HepG2 (cell line): ENCODE measurements at regions not wholly inside any gene's neighbourhood (a gene's known extent, or its start where the extent isn't known, plus 50 kb on each side); places are given as distances from the start of the nearest gene placed in this dataset.

Experiments
- AGO1 ChIP-seq: fragments of 200-400 bp; formaldehyde crosslinking; IDR thresholded peaks from 2 replicates; pipeline ENCODE4 v1.6.1; 2017; ENCODE audit warnings: mild to moderate bottlenecking, low read depth, low read length, moderate library complexity; ENCODE audit not compliant: poor library complexity, severe bottlenecking
- FOXA1 ChIP-seq, 2 experiments: fragments of 450-650 bp in 1 of 2; sonication (generic) in 1 of 2; formaldehyde crosslinking in 1 of 2; IDR thresholded peaks; 2 replicates each; pipeline versions ENCODE4 v1.4.0 to v1.6.1; 2016 to 2020; ENCODE audit warnings: missing genetic modification reagents in 1 of 2
- FOXM1 ChIP-seq: sonication (generic); formaldehyde crosslinking; IDR thresholded peaks from 2 replicates; pipeline ENCODE4 v1.5.0; 2020; ENCODE audit warnings: missing genetic modification reagents
- GABPB1 ChIP-seq: IDR thresholded peaks from 2 replicates; pipeline ENCODE4 v1.6.1; 2016; ENCODE audit warnings: mild to moderate bottlenecking, missing genetic modification reagents, moderate library complexity, missing compliant biosample characterization
- GPN1 ChIP-seq: sonication (generic); formaldehyde crosslinking; IDR thresholded peaks from 2 replicates; pipeline ENCODE4 v1.5.1; 2020; ENCODE audit warnings: missing genetic modification reagents, borderline replicate concordance
- HDAC2 ChIP-seq: sonication (generic); formaldehyde crosslinking; IDR thresholded peaks from 2 replicates; pipeline ENCODE4 v1.4.0; 2020; ENCODE audit warnings: missing genetic modification reagents
- HNRNPK ChIP-seq: fragments of 200-400 bp; formaldehyde crosslinking; IDR thresholded peaks from 2 replicates; pipeline ENCODE4 v1.6.1; 2018; ENCODE audit warnings: low read length, low read depth, moderate library complexity, mild to moderate bottlenecking; ENCODE audit not compliant: poor library complexity, severe bottlenecking
- KLF15 ChIP-seq: sonication (generic); formaldehyde crosslinking; IDR thresholded peaks from 2 replicates; pipeline ENCODE4 v1.8.1; 2023; ENCODE audit warnings: borderline replicate concordance, mild to moderate bottlenecking, inconsistent platforms, missing genetic modification reagents, mixed read lengths
- MEF2D ChIP-seq: sonication (generic); formaldehyde crosslinking; IDR thresholded peaks from 2 replicates; pipeline ENCODE4 v1.5.1; 2020; ENCODE audit warnings: mild to moderate bottlenecking, missing genetic modification reagents
- MIER3 ChIP-seq: IDR thresholded peaks from 2 replicates; pipeline ENCODE4 v1.6.1; 2016; ENCODE audit warnings: missing compliant biosample characterization, borderline replicate concordance
- NCOA1 ChIP-seq: sonication (generic); formaldehyde crosslinking; IDR thresholded peaks from 2 replicates; pipeline ENCODE4 v1.9.0; 2021; ENCODE audit warnings: missing genetic modification reagents
- PRPF4 ChIP-seq: fragments of 200-400 bp; formaldehyde crosslinking; IDR thresholded peaks from 2 replicates; pipeline ENCODE4 v1.6.1; 2016; ENCODE audit warnings: low read length, low read depth; ENCODE audit not compliant: poor library complexity, severe bottlenecking
- RXRB ChIP-seq: IDR thresholded peaks from 2 replicates; pipeline ENCODE4 v1.6.1; 2016; ENCODE audit warnings: borderline replicate concordance, missing genetic modification reagents, missing compliant biosample characterization
- SAP130 ChIP-seq: IDR thresholded peaks from 2 replicates; pipeline ENCODE4 v1.6.1; 2016; ENCODE audit warnings: low read depth
- SMYD3 ChIP-seq: sonication (generic); formaldehyde crosslinking; IDR thresholded peaks from 2 replicates; pipeline ENCODE4 v1.8.1; 2023; ENCODE audit warnings: mild to moderate bottlenecking, missing genetic modification reagents
- TEAD3 ChIP-seq: optimal IDR thresholded peaks from 2 replicates; pipeline ENCODE3; 2016; ENCODE audit warnings: borderline replicate concordance
- ZNF224 ChIP-seq: sonication (generic); formaldehyde crosslinking; IDR thresholded peaks from 2 replicates; pipeline ENCODE4 v1.5.0; 2020; ENCODE audit warnings: mild to moderate bottlenecking, missing genetic modification reagents
- ZNF230 ChIP-seq: sonication (generic); formaldehyde crosslinking; IDR thresholded peaks from 2 replicates; pipeline ENCODE4 v1.4.0; 2020; ENCODE audit warnings: mild to moderate bottlenecking, missing genetic modification reagents
- ZNF564 ChIP-seq: sonication (generic); formaldehyde crosslinking; IDR thresholded peaks from 2 replicates; pipeline ENCODE4 v1.8.1; 2023; ENCODE audit warnings: mild to moderate bottlenecking, missing genetic modification reagents
- ZNF570 ChIP-seq: sonication (generic); formaldehyde crosslinking; IDR thresholded peaks from 2 replicates; pipeline ENCODE4 v1.4.0; 2020; ENCODE audit warnings: mild to moderate bottlenecking, missing genetic modification reagents, borderline replicate concordance
- ZNF709 ChIP-seq: sonication (generic); formaldehyde crosslinking; IDR thresholded peaks from 2 replicates; pipeline ENCODE4 v1.5.0; 2020; ENCODE audit warnings: mild to moderate bottlenecking, missing genetic modification reagents
- TF ChIP-seq, protein P1 (sequence below): IDR thresholded peaks from 2 replicates; pipeline ENCODE4 v1.6.1; 2012; ENCODE audit warnings: inconsistent platforms
- TF ChIP-seq, protein P2 (sequence below): sonication (generic); formaldehyde crosslinking; IDR thresholded peaks from 2 replicates; pipeline ENCODE4 v1.9.0; 2021; ENCODE audit warnings: missing genetic modification reagents, mild to moderate bottlenecking, borderline replicate concordance
- TF ChIP-seq, protein P3 (sequence below): IDR thresholded peaks from 2 replicates; pipeline ENCODE4 v1.6.1; 2016; ENCODE audit warnings: low read depth, missing genetic modification reagents, missing compliant biosample characterization

DNA sequence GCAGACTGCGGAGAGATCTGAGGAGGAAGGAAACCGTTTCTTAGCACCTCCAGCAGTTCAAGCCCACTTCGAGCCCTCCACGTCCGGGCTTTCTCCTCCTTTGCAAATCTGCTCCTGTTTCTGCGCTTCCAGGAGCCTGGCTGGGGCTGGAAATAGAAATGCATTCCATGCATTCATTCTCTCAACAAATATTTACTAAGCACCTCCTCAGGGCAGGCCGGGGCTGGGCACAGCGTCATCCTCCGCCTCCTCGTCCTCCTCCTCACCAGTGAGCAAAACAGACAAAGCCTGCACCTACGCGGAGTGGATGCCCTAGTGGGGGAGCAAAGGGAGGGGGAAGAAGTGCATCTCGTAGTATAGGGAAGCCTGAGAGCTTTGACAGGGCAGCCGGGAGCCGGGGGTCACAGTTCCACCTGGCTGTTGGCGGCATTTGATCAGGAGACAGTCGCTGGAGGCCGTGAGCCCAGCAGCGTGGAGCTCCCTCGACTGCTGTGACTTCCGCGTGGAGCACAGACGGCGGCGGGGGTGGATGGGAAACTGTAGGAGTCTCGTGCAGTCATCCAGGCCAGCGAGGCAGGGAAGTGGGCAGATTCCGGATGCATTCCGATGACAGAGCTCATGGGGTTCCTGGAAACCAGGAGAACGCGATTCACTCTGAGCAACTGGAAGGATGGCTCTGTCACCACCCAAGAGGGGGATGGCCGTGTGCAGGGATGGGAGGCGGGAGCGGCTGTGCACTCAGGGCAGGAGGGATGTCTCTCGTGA is 93.5 kb downstream of the SIK1 start (continued):
- TF ChIP-seq TEAD3, result peak; percentile 97
- TF ChIP-seq SMYD3 (CRISPR knock-in tag), result no peak
- TF ChIP-seq MEF2D (CRISPR knock-in tag), result peak; percentile 79
- no peak for TF ChIP-seq GABPB1 (CRISPR knock-in tag)
- TF ChIP-seq ZNF230 (CRISPR knock-in tag), result no peak
- TF ChIP-seq, protein P1, sequence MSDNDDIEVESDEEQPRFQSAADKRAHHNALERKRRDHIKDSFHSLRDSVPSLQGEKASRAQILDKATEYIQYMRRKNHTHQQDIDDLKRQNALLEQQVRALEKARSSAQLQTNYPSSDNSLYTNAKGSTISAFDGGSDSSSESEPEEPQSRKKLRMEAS, result peak; percentile 26; the same call in 1 of the 2 replicates
- TF ChIP-seq FOXA1 (IDR thresholded peaks at IDR 0.05), result no peak
- TF ChIP-seq FOXA1 (CRISPR knock-in tag; IDR thresholded peaks at IDR 0.05), result peak; percentile 78
- TF ChIP-seq RXRB, result no peak
- no peak for TF ChIP-seq HNRNPK
- no peak for TF ChIP-seq MIER3 (CRISPR knock-in tag)
- no peak for TF ChIP-seq AGO1
- TF ChIP-seq ZNF564 (CRISPR knock-in tag), result 0 out of 2 replicates have a peak, but pooled peaks have one; percentile 23
- no peak for TF ChIP-seq ZNF224 (CRISPR knock-in tag)
- TF ChIP-seq GPN1 (CRISPR knock-in tag), result no peak
- TF ChIP-seq SAP130, result peak; percentile 32; the same call in 1 of the 2 replicates
- TF ChIP-seq HDAC2 (CRISPR knock-in tag), result peak; percentile 70
- no peak for TF ChIP-seq ZNF709 (CRISPR knock-in tag)
- TF ChIP-seq FOXM1 (CRISPR knock-in tag), result no peak
- no peak for TF ChIP-seq ZNF570
- TF ChIP-seq, protein P2, sequence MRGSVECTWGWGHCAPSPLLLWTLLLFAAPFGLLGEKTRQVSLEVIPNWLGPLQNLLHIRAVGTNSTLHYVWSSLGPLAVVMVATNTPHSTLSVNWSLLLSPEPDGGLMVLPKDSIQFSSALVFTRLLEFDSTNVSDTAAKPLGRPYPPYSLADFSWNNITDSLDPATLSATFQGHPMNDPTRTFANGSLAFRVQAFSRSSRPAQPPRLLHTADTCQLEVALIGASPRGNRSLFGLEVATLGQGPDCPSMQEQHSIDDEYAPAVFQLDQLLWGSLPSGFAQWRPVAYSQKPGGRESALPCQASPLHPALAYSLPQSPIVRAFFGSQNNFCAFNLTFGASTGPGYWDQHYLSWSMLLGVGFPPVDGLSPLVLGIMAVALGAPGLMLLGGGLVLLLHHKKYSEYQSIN, result no peak
- TF ChIP-seq KLF15 (CRISPR knock-in tag), result no peak
- no peak for TF ChIP-seq NCOA1
- TF ChIP-seq PRPF4, result no peak
- TF ChIP-seq, protein P3, sequence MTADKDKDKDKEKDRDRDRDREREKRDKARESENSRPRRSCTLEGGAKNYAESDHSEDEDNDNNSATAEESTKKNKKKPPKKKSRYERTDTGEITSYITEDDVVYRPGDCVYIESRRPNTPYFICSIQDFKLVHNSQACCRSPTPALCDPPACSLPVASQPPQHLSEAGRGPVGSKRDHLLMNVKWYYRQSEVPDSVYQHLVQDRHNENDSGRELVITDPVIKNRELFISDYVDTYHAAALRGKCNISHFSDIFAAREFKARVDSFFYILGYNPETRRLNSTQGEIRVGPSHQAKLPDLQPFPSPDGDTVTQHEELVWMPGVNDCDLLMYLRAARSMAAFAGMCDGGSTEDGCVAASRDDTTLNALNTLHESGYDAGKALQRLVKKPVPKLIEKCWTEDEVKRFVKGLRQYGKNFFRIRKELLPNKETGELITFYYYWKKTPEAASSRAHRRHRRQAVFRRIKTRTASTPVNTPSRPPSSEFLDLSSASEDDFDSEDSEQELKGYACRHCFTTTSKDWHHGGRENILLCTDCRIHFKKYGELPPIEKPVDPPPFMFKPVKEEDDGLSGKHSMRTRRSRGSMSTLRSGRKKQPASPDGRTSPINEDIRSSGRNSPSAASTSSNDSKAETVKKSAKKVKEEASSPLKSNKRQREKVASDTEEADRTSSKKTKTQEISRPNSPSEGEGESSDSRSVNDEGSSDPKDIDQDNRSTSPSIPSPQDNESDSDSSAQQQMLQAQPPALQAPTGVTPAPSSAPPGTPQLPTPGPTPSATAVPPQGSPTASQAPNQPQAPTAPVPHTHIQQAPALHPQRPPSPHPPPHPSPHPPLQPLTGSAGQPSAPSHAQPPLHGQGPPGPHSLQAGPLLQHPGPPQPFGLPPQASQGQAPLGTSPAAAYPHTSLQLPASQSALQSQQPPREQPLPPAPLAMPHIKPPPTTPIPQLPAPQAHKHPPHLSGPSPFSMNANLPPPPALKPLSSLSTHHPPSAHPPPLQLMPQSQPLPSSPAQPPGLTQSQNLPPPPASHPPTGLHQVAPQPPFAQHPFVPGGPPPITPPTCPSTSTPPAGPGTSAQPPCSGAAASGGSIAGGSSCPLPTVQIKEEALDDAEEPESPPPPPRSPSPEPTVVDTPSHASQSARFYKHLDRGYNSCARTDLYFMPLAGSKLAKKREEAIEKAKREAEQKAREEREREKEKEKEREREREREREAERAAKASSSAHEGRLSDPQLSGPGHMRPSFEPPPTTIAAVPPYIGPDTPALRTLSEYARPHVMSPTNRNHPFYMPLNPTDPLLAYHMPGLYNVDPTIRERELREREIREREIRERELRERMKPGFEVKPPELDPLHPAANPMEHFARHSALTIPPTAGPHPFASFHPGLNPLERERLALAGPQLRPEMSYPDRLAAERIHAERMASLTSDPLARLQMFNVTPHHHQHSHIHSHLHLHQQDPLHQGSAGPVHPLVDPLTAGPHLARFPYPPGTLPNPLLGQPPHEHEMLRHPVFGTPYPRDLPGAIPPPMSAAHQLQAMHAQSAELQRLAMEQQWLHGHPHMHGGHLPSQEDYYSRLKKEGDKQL (CRISPR knock-in tag), result no peak
